Upper lobe of right lung (tissue), 1 donor: ENCODE measurements at regions not wholly inside any gene's neighbourhood (a gene's known extent, or its start where the extent isn't known, plus 50 kb on each side); places are given as distances from the start of the nearest gene placed in this dataset.

Experiments used
- ATAC-seq: fragments of 200-7000 bp; cut with Tn5 transposase; one replicate; pipeline ENCODE4 v1.9.1; 2020; ENCODE audit warnings: mild to moderate bottlenecking, moderate library complexity
- DNase-seq: peaks from one replicate; pipeline ENCODE4 v3.0.0-alpha.2; 2020
- H3K27ac ChIP-seq: fragments of 200-600 bp; one replicate; pipeline ENCODE4 v1.8.0; 2022
- H3K27me3 ChIP-seq: fragments of 200-600 bp; one replicate; pipeline ENCODE4 v1.8.0; 2022; ENCODE audit warnings: mild to moderate bottlenecking
- H3K36me3 ChIP-seq: fragments of 200-600 bp; one replicate; pipeline ENCODE4 v1.8.0; 2022
- H3K4me1 ChIP-seq: fragments of 200-600 bp; one replicate; pipeline ENCODE4 v1.8.0; 2022
- H3K4me3 ChIP-seq: fragments of 200-600 bp; one replicate; pipeline ENCODE4 v1.8.0; 2022; ENCODE audit warnings: mild to moderate bottlenecking
- H3K9me3 ChIP-seq: fragments of 200-600 bp; one replicate; pipeline ENCODE4 v1.8.0; 2022
- intact Hi-C: fragments of 100-400 bp; cut with DNase I; formaldehyde crosslinking; loops from one replicate; pipeline ENCODE4 v1.11.0; 2022
- TF ChIP-seq, protein P1 (sequence below): fragments of 200-600 bp; IDR thresholded peaks from one replicate; pipeline ENCODE4 v1.8.0; 2022; ENCODE audit warnings: antibody characterized with exemption
- donor health status: DM: no; HTN: yes; CAD: no; lungs with severe emphysema.

DNA sequence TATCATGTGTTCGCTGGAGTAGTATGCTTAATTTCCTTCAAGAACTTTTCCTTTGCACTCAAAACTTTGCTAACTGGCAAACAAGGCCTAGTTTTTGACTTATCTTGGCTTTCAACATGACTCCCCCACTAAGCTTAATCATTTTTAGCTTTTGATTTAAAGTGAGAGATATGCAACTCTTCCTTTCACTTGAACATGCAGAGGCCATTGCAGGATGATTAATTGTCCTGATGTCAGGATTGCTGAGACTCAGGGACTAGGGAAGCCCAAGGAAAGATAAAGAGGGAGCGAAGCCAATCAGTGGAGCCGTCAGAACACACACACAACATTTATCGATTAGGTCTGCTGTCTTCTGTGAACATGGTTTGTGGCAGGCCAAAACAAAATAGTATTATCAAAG is 491.4 kb downstream of the CBLN4 start:
- intact Hi-C loops = no loop called here
- TF ChIP-seq, protein P1, sequence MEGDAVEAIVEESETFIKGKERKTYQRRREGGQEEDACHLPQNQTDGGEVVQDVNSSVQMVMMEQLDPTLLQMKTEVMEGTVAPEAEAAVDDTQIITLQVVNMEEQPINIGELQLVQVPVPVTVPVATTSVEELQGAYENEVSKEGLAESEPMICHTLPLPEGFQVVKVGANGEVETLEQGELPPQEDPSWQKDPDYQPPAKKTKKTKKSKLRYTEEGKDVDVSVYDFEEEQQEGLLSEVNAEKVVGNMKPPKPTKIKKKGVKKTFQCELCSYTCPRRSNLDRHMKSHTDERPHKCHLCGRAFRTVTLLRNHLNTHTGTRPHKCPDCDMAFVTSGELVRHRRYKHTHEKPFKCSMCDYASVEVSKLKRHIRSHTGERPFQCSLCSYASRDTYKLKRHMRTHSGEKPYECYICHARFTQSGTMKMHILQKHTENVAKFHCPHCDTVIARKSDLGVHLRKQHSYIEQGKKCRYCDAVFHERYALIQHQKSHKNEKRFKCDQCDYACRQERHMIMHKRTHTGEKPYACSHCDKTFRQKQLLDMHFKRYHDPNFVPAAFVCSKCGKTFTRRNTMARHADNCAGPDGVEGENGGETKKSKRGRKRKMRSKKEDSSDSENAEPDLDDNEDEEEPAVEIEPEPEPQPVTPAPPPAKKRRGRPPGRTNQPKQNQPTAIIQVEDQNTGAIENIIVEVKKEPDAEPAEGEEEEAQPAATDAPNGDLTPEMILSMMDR = no peak

DNA sequence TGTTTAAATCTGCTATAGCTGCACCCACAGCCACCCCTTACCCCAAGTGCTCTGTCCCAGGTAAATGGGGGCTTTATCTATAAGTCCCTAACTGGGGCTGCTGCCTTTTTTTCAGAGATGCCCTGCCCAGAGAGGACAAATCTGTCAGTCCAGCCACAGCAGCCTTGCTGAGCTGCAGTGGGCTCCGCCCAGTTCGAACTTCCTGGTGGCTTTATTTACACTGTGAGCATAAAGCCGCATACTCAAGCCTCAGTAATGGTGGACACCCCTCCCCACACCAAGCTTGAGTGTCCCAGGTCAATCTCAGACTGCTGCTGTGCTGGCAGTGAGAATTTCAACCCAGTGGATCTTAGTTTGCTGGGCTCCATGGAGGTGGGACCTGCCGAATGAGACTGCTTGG is 505.2 kb downstream of the CBLN4 start:
- H3K9me3 ChIP-seq = no peaks in the 10 kb centered on the region
- no peak for ATAC-seq
- H3K27me3 ChIP-seq = no peaks in the 10 kb centered on the region
- no peaks in the 10 kb centered on the region for H3K4me1 ChIP-seq
- no peak for DNase-seq
- intact Hi-C loops = no loop called here
- no peaks in the 10 kb centered on the region for H3K36me3 ChIP-seq
- H3K4me3 ChIP-seq = no peak overlapping the region
- H3K27ac ChIP-seq = no peak overlapping the region
- TF ChIP-seq, protein P1 = no peak

More for the DNA sequence above, 491.4 kb downstream of the CBLN4 start:
- Histone ChIP-seq H3K4me3 (no peak overlapping the region), H3K9me3 (no peaks in the 10 kb centered on the region), H3K27me3 (no peaks in the 10 kb centered on the region), H3K27ac (no peak overlapping the region), H3K4me1 (no peaks in the 10 kb centered on the region), H3K36me3 (no peaks in the 10 kb centered on the region)
- ATAC-seq (no peak), DNase-seq (no peak)

DNA sequence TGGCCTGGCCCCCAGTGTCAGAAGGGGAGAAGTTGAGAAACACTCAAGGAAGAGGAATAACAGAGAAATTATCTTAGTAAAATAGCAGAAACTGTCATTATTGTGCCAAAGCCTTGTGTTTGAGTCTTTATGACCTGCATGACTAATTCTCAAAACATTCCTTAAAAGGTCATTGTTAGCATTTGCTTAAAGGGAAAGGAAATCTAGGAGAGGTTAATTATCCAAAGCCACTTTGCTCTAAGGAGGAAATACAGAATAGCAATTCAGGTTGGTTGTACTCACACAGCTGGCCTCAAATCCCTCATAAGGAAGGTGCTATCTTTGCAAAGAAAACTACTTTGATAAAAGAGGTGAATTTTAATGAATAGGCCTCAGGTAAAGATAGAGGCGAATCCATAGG is 516.7 kb downstream of the CBLN4 start:
- DNase-seq (no peak), ATAC-seq (no peak)
- Histone ChIP-seq H3K4me1 (no peaks in the 10 kb centered on the region), H3K27me3 (no peaks in the 10 kb centered on the region), H3K4me3 (no peak overlapping the region), H3K27ac (no peak overlapping the region), H3K36me3 (no peaks in the 10 kb centered on the region), H3K9me3 (peaks cover 7% of the 10 kb centered on the region)
- TF ChIP-seq, protein P1 = no peak
- intact Hi-C loops = no loop called here

DNA sequence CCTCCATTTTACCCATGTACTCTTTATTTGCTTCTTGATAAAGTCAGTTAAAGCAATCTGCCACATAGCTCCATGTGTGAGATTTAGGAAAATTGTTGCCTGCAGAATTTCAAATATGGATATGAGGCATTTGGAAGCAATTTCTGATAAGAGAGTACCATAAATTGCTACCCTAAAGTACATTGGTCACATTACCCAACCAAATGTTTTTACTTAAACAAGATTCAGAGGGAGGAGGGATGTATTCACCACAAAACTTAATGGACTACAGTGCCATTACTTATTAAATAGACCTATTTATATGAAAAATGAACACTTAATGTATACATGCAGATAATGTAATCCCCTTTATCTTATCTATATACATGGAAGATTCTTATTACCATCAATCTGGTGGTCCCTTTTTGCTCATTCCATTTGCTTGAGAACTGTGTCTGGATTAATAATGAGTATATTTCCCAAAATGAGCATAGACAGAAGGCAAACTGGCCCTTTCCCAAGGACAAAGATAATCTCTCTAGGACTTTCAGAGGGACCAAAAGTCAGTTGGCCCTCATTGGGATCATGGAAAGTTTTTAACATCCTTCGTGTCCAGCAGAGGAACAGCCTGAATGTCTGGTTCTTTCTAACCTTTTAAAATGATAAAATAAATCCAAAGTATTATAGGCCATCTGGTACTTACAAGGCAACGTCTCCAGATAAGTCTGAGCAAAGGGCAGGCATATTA is 526.4 kb downstream of the CBLN4 start:
- H3K9me3 ChIP-seq = no peaks in the 10 kb centered on the region
- ATAC-seq (no peak), DNase-seq (no peak)
- no peaks in the 10 kb centered on the region for H3K4me1 ChIP-seq
- no peaks in the 10 kb centered on the region for H3K27me3 ChIP-seq
- TF ChIP-seq, protein P1 = no peak
- no peak overlapping the region for H3K4me3 ChIP-seq
- no peaks in the 10 kb centered on the region for H3K36me3 ChIP-seq
- intact Hi-C loops = no loop called here
- H3K27ac ChIP-seq = no peak overlapping the region

DNA sequence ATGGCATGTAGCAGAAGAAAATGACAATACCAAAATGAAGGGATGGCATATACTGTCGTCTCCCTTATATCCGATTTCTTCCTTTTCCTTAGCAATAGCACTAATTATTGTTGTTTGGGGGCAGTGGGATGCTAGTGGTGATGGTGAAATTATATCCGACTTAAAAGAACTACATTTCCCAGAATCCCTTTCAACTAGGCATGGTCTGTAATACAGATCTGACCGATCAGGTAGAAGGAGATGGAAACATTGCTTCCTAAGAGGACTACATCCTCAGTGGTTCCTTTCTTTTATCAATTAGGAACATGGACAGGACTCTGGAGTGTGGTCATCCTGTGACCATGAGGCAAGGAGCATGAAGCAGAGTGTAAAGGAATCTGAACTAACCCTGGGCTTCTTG is 532.6 kb downstream of the CBLN4 start:
- intact Hi-C loops = no loop called here
- Histone ChIP-seq H3K4me3 (no peak overlapping the region), H3K27ac (no peak overlapping the region), H3K27me3 (no peaks in the 10 kb centered on the region), H3K9me3 (no peaks in the 10 kb centered on the region), H3K36me3 (no peaks in the 10 kb centered on the region), H3K4me1 (no peaks in the 10 kb centered on the region)
- TF ChIP-seq, protein P1 = no peak
- ATAC-seq (no peak), DNase-seq (no peak)
